Hepatocyte (in vitro differentiated cells): ENCODE measurements at regions not wholly inside any gene's neighbourhood (a gene's known extent, or its start where the extent isn't known, plus 50 kb on each side); places are given as distances from the start of the nearest gene placed in this dataset.

Source experiments
- EZH2 ChIP-seq: fragments of 200-600 bp; sonication (generic); IDR thresholded peaks from 2 replicates; pipeline ENCODE4 v1.6.1; 2016; ENCODE audit warnings: antibody characterized with exemption, mild to moderate bottlenecking, borderline replicate concordance
- EZH2phosphoT487 ChIP-seq: fragments of 200-600 bp; sonication (generic); IDR thresholded peaks from one replicate; pipeline ENCODE4 v1.6.1; 2018; ENCODE audit warnings: antibody characterized with exemption, mild to moderate bottlenecking, low read depth, moderate library complexity; ENCODE audit not compliant: unreplicated experiment, severe bottlenecking

DNA sequence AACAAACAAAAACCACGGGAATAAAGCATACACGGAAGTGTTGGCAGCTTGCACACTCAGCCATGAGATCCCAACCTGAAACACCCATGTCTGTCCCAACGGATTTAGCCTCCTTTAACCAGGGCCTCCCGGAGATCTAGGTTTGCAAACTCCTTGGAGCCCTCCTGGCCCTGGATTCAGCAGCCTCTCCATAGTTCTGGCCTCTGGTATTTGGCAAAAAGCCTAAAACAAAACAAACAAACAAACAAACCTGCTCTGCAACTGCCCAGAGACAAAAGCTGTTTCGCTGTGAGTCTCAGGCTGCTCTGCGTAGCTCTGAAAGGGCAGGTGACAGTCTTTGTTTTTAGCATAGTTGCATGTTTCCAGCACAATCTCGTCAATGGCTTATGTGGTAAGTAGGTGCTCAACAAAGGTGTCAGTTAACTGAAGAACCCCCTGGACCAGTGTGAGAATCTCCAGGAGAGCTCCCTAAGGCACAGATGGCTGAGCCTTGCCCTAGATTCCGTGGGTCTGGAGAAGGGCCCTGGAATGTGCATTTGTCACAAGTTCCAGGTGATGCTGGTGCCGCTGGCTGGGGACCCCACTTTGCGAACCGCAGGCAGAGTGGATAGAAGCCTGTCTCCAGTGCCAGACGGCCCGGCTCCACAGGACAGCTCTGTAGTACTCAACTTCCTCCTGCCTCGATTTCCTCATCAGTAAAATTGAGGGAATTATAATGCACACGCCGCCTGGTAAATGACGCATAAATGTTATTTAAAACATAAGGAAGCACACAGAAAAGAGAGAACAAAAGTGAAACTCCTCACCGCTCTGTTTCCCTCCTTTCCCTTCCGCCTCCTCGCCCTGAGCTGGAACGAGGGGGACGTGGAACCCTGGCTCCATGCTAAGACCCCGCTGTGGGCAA is 86.2 kb downstream of the RIPK4 start:
- TF ChIP-seq EZH2phosphoT487 (no peak), EZH2 (no peak)
